ENCODE measurements at regions not wholly inside any gene's neighbourhood (a gene's known extent, or its start where the extent isn't known, plus 50 kb on each side); places are given as distances from the start of the nearest gene placed in this dataset.

- no peak for TF ChIP-seq EP300 (IDR thresholded peaks at IDR 0.05)
- no peak for TF ChIP-seq CTCF (IDR thresholded peaks at IDR 0.05)
- TF ChIP-seq POLR2AphosphoS5 (IDR thresholded peaks at IDR 0.05) = no peak
- TF ChIP-seq POLR2A (IDR thresholded peaks at IDR 0.05; ENCODE audit: low read depth) = no peak
- DNase-seq (ENCODE audit: extremely low spot score) = no peak
- Histone ChIP-seq H3K36me3 (no peaks in the 10 kb centered on the region), H3K4me3 (no peak overlapping the region), H3K9me3 (no peaks in the 10 kb centered on the region), H3K4me1 (no peaks in the 10 kb centered on the region), H3K27me3 (no peaks in the 10 kb centered on the region), H3K27ac (replicated peaks in 1 of 4) (no peak overlapping the region)
- 82% methylated on average over 1 of the region's 1 CpG for WGBS
- intact Hi-C loops (cut with DNase I) = no loop called here
Observed at GRCh38 chr3:6177417-6177816, 683.5 kb upstream of the GRM7 start.

- Histone ChIP-seq H3K4me1 (no peaks in the 10 kb centered on the region), H3K27ac (replicated peaks in 1 of 4) (no peak overlapping the region), H3K36me3 (no peaks in the 10 kb centered on the region), H3K27me3 (no peaks in the 10 kb centered on the region), H3K4me3 (no peak overlapping the region), H3K9me3 (no peaks in the 10 kb centered on the region)
- DNase-seq (ENCODE audit: extremely low spot score) = no peak
- TF ChIP-seq CTCF (IDR thresholded peaks at IDR 0.05) (no peak), POLR2AphosphoS5 (IDR thresholded peaks at IDR 0.05) (no peak), POLR2A (IDR thresholded peaks at IDR 0.05; ENCODE audit: low read depth) (no peak), EP300 (IDR thresholded peaks at IDR 0.05) (no peak)
- WGBS = 78% methylated on average over 3 of the region's 3 CpGs
- intact Hi-C loops (cut with DNase I) = no loop called here
Observed at GRCh38 chr3:6179761-6180160, 681.2 kb upstream of the GRM7 start.

- intact Hi-C loops (cut with DNase I) = no loop called here
- Histone ChIP-seq H3K9me3 (no peaks in the 10 kb centered on the region), H3K4me3 (no peak overlapping the region), H3K4me1 (no peaks in the 10 kb centered on the region), H3K27me3 (no peaks in the 10 kb centered on the region), H3K36me3 (no peaks in the 10 kb centered on the region), H3K27ac (replicated peaks in 1 of 4) (no peak overlapping the region)
- DNase-seq (ENCODE audit: extremely low spot score) = no peak
- TF ChIP-seq POLR2AphosphoS5 (IDR thresholded peaks at IDR 0.05) = no peak
- TF ChIP-seq CTCF (IDR thresholded peaks at IDR 0.05) = no peak
- no peak for TF ChIP-seq EP300 (IDR thresholded peaks at IDR 0.05)
- TF ChIP-seq POLR2A (IDR thresholded peaks at IDR 0.05; ENCODE audit: low read depth) = no peak
Observed at GRCh38 chr3:6180171-6180570, 680.7 kb upstream of the GRM7 start.

GRCh38 chr3:6182476-6182875, 678.4 kb upstream of the GRM7 start:
- intact Hi-C loops (cut with DNase I) = no loop called here
- WGBS = 56% methylated on average over 5 of the region's 5 CpGs
- no peak for DNase-seq (ENCODE audit: extremely low spot score)
- Histone ChIP-seq H3K27me3 (no peaks in the 10 kb centered on the region), H3K27ac (replicated peaks in 1 of 4) (no peak overlapping the region), H3K36me3 (no peaks in the 10 kb centered on the region), H3K4me3 (no peak overlapping the region), H3K4me1 (no peaks in the 10 kb centered on the region), H3K9me3 (no peaks in the 10 kb centered on the region)
- TF ChIP-seq POLR2AphosphoS5 (IDR thresholded peaks at IDR 0.05) (no peak), EP300 (IDR thresholded peaks at IDR 0.05) (no peak), CTCF (IDR thresholded peaks at IDR 0.05) (no peak), POLR2A (IDR thresholded peaks at IDR 0.05; ENCODE audit: low read depth) (no peak)

GRCh38 chr3:6182909-6183308, 678.0 kb upstream of the GRM7 start:
- Histone ChIP-seq H3K9me3 (no peaks in the 10 kb centered on the region), H3K27ac (replicated peaks in 1 of 4) (no peak overlapping the region), H3K36me3 (no peaks in the 10 kb centered on the region), H3K4me1 (no peaks in the 10 kb centered on the region), H3K4me3 (no peak overlapping the region), H3K27me3 (no peaks in the 10 kb centered on the region)
- no peak for TF ChIP-seq EP300 (IDR thresholded peaks at IDR 0.05)
- TF ChIP-seq CTCF (IDR thresholded peaks at IDR 0.05) = no peak
- TF ChIP-seq POLR2A (IDR thresholded peaks at IDR 0.05; ENCODE audit: low read depth) = no peak
- TF ChIP-seq POLR2AphosphoS5 (IDR thresholded peaks at IDR 0.05) = no peak
- intact Hi-C loops (cut with DNase I) = no loop called here
- WGBS = 82% methylated on average over 2 of the region's 2 CpGs
- no peak for DNase-seq (ENCODE audit: extremely low spot score)
